ENCODE measurements at regions not wholly inside any gene's neighbourhood (a gene's known extent, or its start where the extent isn't known, plus 50 kb on each side); places are given as distances from the start of the nearest gene placed in this dataset.
A peak's percentile ranks its signal among the peaks of the same experiment; 100 is the strongest.

- Histone ChIP-seq H3K4me1 (peaks cover 0 to 8% (median 4%) of the 10 kb centered on the region in 4 donors), H3K4me3 (no peak overlapping the region), H3K9me3 (no peaks in the 10 kb centered on the region), H3K27ac (no peak overlapping the region), H3K27me3 (no peaks in the 10 kb centered on the region), H3K36me3 (no peaks in the 10 kb centered on the region)
- DNase-seq = no peak
- intact Hi-C loops (cut with DNase I; ENCODE audit: low total_unique reads) = no loop called here
- WGBS, 5 donors = 44 to 72% (median 63%) methylated on average over 2 of the region's 2 CpGs
- TF ChIP-seq, protein P1, sequence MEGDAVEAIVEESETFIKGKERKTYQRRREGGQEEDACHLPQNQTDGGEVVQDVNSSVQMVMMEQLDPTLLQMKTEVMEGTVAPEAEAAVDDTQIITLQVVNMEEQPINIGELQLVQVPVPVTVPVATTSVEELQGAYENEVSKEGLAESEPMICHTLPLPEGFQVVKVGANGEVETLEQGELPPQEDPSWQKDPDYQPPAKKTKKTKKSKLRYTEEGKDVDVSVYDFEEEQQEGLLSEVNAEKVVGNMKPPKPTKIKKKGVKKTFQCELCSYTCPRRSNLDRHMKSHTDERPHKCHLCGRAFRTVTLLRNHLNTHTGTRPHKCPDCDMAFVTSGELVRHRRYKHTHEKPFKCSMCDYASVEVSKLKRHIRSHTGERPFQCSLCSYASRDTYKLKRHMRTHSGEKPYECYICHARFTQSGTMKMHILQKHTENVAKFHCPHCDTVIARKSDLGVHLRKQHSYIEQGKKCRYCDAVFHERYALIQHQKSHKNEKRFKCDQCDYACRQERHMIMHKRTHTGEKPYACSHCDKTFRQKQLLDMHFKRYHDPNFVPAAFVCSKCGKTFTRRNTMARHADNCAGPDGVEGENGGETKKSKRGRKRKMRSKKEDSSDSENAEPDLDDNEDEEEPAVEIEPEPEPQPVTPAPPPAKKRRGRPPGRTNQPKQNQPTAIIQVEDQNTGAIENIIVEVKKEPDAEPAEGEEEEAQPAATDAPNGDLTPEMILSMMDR (IDR thresholded peaks at IDR 0.05) = no peak
- TF ChIP-seq POLR2AphosphoS5 (IDR thresholded peaks at IDR 0.05) (no peak), EP300 (IDR thresholded peaks at IDR 0.05) (no peak), POLR2A (IDR thresholded peaks at IDR 0.05) (no peak)
Observed at GRCh38 chr2:195579776-195580555, 77.1 kb upstream of the SLC39A10 start.

GRCh38 chr2:195575879-195576401 lies 81.1 kb upstream of the SLC39A10 start:
- Histone ChIP-seq H3K4me1 (peaks cover 0 to 8% (median 4%) of the 10 kb centered on the region in 4 donors), H3K27me3 (no peaks in the 10 kb centered on the region), H3K27ac (no peak overlapping the region), H3K4me3 (no peak overlapping the region), H3K9me3 (no peaks in the 10 kb centered on the region), H3K36me3 (no peaks in the 10 kb centered on the region)
- intact Hi-C loops (cut with DNase I; ENCODE audit: low total_unique reads) = no loop called here
- TF ChIP-seq EP300 (IDR thresholded peaks at IDR 0.05) = no peak
- no peak for TF ChIP-seq POLR2AphosphoS5 (IDR thresholded peaks at IDR 0.05)
- no peak for TF ChIP-seq POLR2A (IDR thresholded peaks at IDR 0.05)
- TF ChIP-seq, protein P1 (IDR thresholded peaks at IDR 0.05) = peak in 1 of 7 experiments; percentile 15
- peak in 1 of 2 donors; percentile 49 for DNase-seq
- WGBS, 5 donors = 20 to 25% (median 22%) methylated on average over 4 of the region's 4 CpGs

DNA sequence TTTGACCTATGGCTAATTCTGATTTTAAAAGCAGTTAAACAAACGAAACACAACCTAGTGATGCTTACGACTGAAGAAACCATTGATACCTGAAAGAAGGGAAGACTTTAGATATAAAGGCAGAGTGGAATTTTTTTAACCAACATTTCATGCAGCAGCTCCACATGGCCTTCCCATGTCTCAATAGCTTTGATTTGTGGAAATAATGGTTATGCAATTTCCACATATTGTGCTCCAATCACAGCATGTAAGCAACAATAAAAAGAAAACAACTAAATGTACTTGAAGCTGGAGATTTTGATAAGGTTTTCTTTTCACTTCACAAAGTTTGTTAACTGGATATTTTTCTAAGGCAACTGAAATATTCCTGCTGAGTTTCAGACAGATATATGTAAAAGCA lies 82.0 kb upstream of the SLC39A10 start:
- Histone ChIP-seq H3K27me3 (no peaks in the 10 kb centered on the region), H3K4me1 (peaks cover 0 to 8% (median 4%) of the 10 kb centered on the region in 4 donors), H3K9me3 (no peaks in the 10 kb centered on the region), H3K4me3 (no peak overlapping the region), H3K27ac (no peak overlapping the region), H3K36me3 (no peaks in the 10 kb centered on the region)
- TF ChIP-seq POLR2AphosphoS5 (IDR thresholded peaks at IDR 0.05) (no peak), POLR2A (IDR thresholded peaks at IDR 0.05) (no peak), EP300 (IDR thresholded peaks at IDR 0.05) (no peak)
- TF ChIP-seq, protein P1 (IDR thresholded peaks at IDR 0.05) = no peak
- 76 to 95% (median 87%) methylated on average over 2 of the region's 2 CpGs for WGBS, 5 donors
- intact Hi-C loops (cut with DNase I; ENCODE audit: low total_unique reads) = no loop called here
- DNase-seq = no peak

GRCh38 chr2:195574312-195574711 lies 82.7 kb upstream of the SLC39A10 start:
- H3K27me3 ChIP-seq = no peaks in the 10 kb centered on the region
- no peaks in the 10 kb centered on the region for H3K36me3 ChIP-seq
- no peak for DNase-seq
- H3K4me3 ChIP-seq = no peak overlapping the region
- intact Hi-C loops (cut with DNase I; ENCODE audit: low total_unique reads) = no loop called here
- H3K9me3 ChIP-seq = no peaks in the 10 kb centered on the region
- peaks cover 0 to 8% (median 4%) of the 10 kb centered on the region in 4 donors for H3K4me1 ChIP-seq
- no peak overlapping the region for H3K27ac ChIP-seq
- 84 to 96% (median 87%) methylated on average over 3 of the region's 3 CpGs for WGBS, 5 donors
- no peak for TF ChIP-seq POLR2A (IDR thresholded peaks at IDR 0.05)

All from stomach (tissue), 8 donors.